PC-3 (cell line): ENCODE measurements at regions not wholly inside any gene's neighbourhood (a gene's known extent, or its start where the extent isn't known, plus 50 kb on each side); places are given as distances from the start of the nearest gene placed in this dataset.

Source experiments
- EZH2 ChIP-seq: fragments of 300-600 bp; sonication (generic); IDR thresholded peaks from one replicate; pipeline ENCODE4 v1.6.1; 2017; ENCODE audit warnings: antibody characterized with exemption, mild to moderate bottlenecking, low read length; ENCODE audit not compliant: unreplicated experiment
- TF ChIP-seq, protein P1 (sequence below): fragments of 300-600 bp; sonication (generic); conservative IDR thresholded peaks from 2 replicates; pipeline ENCODE4 v1.5.1; 2017; ENCODE audit warnings: antibody characterized with exemption, low read depth, mild to moderate bottlenecking, low read length

GRCh38 chr3:73743551-73743950 is 118.8 kb upstream of the PDZRN3 start:
- TF ChIP-seq, protein P1, sequence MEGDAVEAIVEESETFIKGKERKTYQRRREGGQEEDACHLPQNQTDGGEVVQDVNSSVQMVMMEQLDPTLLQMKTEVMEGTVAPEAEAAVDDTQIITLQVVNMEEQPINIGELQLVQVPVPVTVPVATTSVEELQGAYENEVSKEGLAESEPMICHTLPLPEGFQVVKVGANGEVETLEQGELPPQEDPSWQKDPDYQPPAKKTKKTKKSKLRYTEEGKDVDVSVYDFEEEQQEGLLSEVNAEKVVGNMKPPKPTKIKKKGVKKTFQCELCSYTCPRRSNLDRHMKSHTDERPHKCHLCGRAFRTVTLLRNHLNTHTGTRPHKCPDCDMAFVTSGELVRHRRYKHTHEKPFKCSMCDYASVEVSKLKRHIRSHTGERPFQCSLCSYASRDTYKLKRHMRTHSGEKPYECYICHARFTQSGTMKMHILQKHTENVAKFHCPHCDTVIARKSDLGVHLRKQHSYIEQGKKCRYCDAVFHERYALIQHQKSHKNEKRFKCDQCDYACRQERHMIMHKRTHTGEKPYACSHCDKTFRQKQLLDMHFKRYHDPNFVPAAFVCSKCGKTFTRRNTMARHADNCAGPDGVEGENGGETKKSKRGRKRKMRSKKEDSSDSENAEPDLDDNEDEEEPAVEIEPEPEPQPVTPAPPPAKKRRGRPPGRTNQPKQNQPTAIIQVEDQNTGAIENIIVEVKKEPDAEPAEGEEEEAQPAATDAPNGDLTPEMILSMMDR = no peak
- TF ChIP-seq EZH2 = no peak
